NCI-H1048 (cell line): ENCODE measurements at regions not wholly inside any gene's neighbourhood (a gene's known extent, or its start where the extent isn't known, plus 50 kb on each side); places are given as distances from the start of the nearest gene placed in this dataset.

ENCODE experiments used
- DNase-seq: peaks from one replicate; lab custom pipeline; 2025; lab: John Stamatoyannopoulos, UW

DNA sequence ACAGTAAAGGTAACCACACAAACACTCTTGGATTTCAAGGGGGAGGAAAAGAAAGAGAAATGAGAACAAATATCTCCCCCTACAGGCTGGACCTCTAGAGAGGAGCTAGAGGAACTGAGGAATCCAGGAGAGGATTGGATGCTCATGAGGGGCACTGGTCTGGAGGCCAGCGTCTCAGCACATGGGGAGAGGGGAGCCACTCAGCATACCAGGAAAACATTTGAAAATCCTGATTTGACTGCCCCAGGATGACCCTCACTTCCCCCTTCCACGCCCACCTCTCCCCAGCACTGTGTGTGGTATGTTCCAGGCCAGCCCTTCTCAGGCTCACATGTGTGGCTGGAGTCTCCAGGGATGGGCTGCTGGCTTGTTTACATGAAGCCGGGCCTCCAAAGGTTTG, 396.8 kb upstream of the ID2 start:
- no peak for DNase-seq

DNA sequence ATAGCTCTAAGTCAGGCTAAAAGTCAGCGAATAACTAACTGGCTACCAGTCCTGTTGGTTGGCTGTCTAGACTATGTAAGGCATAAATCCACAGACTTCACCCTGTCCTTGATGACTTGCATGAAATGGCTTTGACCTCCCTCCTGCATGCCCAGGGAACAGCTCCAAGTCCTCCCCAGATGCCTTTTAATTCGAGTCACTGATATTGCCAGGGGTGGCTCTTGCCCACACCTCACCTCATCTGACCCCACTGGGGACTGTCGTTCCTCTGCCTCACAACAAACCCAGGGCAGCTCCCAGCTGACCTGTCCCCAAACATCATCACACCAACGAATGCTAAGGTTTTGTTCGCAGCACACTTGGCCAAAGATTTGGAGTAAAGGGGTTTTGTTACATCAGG, 396.0 kb upstream of the ID2 start:
- DNase-seq, result no peak

DNA sequence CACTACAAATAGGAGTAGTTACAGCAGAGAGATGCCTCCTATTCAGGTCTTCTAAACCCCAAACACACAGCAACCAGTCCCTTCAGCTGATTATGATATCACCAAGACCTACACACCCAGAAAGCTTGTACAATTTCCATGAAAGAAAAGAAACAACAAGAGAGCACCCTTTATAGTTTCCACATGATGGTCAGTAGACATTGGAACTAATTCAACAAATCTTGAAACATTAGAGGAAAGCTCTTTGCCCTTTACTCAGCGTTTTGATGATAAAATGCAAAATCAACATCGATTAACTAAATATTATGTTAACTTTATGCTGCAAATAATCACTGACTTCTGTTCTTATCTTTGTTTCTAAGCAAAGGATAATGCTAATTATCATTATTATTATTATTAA, 393.6 kb upstream of the ID2 start:
- no peak for DNase-seq

DNA sequence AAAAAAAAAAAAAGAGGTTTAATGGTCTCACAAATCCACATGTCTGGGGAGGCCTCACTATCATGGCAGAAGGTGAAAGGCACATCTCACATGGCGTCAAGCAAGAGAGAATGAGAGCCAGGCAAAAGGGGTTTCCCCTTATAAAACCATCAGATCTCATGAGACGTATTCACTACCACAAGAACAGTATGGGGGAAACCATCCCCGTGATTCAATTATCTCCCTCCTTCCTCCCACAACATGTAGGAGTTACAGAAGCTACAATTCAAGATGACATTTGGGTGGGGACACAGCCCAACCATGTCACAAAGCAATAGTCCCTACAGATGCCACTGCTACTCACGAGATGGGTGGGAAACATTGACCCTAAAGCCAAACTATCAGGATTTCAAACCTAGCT, 392.7 kb upstream of the ID2 start:
- DNase-seq, result no peak

DNA sequence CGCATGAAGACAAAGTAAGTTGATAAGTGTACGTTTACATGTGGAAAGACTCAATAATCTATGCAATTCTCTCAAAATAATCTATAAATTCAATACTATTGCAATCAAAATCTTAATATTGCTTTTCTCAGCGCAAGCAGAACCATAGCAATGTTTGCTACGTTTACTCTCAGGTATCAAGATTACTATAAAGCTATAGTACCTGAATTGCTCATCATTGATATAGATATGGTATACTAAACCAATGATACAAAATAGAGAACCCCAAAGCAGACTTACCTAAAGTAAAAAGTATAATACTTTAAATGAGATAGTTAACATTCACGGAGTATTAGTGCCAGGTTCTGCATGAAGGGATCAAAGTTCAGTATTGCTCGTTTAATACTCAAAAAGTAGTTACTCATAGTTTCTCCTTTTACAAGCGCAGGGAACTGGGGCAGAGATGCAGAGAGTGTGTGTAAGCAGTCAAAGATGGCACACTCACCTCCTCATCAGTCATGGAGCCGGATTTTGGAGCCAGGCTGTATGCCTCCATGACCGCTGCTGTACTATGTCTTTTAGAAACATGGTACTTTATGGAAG, 391.0 kb upstream of the ID2 start:
- no peak for DNase-seq

DNA sequence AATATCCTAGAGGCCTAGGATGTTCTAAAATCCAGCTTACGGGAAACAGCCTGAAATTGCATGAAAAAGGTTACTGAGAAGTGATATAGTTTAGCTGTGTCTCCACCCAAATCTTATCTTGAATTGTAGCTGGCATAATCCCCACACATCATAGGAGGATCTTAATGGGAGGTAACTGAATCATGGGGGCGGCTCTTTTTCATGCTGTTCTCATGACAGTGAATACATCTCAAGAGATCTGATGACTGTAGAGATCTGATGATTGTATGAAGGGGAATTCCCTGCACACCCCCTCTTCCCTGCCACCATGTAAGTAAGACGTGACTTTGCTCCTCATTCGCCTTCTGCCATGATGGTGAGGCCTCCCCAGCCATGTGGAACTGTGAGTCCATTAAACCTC, 385.6 kb upstream of the ID2 start:
- DNase-seq, result no peak

DNA sequence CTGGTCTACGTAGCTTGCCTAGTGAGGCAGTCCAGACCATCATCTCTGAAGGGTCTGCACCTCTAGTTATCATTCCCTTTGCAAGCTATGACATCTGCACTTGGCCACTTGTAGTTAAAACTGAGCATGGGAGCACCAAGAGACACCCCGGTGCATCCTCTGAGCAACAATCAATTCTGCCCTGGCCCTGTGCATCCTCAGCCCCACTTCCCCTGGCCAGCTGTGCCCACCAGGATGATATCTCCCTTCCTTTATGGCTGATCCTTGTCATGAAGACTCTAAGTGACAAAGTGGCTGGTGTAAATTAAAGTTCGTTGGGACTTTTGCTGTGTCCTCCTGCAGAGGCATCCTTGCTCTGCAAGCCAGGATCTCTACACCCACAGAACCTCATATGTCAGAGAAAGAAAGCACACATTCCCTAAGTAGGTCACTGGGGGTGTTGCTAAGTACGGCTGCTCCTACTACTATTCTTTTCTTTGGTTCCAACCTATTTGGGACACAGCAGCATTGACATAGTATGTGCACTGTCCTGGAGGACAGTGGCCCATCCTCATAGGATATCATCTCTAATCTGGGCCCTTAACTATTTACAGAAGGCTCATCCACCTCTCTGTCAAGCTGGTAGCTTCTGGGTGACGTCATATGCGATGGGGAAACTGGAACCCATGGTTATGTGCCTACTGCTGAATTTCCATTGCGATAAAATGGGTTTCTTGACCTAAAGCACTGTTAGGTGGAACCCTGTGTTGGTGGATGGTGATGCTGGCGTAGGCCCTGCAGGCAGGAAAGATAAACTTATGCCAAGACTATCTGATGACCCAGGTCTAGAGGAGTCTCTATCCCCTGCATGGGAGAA, 384.3 kb upstream of the ID2 start:
- no peak for DNase-seq

DNA sequence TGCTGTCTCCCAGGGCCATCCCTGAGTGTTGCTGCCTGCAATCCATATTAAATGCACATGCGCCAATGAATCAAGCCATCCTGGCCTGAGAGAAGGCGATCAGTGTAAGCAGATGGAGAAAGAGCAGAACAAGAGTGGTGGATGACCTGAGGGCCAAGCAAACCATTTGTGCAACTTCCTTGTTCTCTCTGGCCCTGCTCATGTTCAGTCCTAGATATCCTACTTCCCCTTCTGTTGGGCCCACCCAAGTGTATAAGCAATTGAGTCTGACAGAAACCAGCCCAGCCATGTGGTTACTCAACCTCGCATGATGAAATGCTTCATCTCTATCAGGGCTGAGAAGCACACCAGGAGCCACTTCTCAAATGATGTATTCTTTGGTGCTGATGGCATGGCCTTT, 383.1 kb upstream of the ID2 start:
- DNase-seq, result no peak

DNA sequence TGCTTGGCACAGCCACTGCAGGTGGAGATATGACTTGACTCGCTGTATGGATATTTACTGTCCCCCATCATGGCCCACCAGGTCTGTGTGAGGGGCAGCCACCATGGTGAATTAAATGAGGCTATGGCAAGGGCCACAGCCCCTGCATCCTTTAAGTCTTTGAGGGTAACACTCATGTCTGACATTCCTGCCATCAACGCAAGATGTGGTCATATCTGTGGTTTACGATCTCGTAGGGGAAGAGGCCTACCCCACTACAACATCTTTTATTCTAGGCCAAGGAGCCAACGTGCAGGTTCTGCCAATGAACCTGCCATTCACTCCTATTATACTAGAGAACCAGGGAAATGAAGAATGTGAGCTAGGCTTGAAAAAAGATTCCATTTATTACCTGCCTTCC, 381.6 kb upstream of the ID2 start:
- DNase-seq, result no peak

DNA sequence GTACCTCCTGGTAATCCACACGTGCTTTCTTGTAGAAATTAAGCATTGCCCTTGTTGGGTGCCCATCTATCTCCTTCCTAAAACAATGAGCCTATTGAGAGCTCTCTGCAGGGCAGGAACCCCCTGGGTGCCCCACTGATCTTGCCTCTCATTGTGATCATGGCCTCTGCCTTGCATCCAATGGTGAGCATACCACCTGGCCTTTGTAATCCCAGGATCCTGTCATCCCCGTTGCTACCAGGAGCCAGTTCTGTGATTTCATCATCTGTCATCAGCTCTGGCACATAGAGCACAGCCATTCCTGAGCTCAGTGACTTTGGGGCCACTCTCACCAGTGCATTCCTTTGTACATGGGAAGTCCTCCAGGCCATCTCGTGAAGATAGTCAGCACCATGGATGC, 381.0 kb upstream of the ID2 start:
- DNase-seq, result no peak

DNA sequence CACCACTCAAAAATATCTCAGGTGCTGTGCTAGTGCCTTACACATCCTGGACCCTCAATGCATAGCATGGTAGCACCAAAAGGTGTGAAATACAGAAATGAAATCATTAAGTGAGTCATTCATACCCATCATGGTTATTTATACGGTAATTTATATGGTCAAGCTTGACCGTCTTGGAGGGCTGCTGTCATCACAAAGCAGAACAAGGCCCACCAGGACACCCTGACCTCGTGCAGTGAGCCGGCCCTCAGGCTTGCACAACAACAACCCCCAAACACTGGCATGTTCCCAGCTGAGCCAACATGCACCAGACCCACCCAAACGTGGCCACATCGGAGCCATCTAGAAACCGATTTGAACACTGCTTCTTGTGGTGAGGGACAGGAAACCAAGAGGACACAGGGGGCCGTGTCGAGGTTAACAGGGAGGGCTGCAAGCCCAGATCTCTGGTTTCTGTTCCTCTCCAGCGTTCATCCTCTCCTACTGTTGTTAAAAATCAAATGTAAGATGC, 378.5 kb upstream of the ID2 start:
- DNase-seq, result no peak

DNA sequence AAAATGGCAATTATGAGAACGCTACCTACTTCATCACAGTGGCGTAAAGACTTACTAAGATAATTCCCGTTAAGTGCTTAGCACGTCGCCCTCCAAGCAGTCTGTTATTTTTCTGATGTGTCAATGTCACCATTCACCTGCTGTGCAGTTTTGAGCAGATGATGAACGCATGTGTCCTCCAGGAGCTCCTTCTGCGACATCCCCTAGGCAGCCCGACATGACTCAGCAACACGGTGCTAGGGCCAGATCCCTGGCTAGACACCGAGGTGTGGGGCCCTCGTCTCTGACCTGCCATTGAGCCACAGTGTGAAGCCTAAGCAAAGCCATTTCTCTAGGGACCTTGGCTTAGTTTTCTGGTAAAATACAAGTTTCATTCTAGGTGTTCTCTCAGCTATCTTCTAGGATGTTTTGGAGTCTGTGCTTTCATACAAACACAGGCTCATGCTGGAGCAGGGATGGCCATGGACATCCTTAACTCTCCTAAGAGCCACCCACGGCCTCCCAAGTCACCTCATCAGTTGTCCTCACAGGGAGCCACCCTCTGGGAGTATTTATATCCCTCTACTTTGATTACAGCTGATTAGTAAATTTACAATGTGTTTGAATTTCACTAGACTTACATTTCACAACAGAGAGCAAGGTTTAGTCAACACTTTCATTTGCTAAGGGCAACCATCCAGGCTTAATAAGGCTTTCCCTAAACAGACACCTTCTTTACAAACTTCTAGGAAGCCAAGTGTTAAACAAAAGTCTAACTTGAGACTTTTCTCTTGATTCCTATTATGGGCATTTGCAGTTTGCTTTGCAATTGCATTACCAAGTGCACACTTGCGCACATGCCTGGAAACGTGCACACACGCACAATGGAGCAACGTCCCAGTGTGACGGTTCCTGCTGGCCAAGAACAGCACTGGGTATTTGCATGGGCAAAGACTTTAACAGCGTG, 376.8 kb upstream of the ID2 start:
- no peak for DNase-seq

DNA sequence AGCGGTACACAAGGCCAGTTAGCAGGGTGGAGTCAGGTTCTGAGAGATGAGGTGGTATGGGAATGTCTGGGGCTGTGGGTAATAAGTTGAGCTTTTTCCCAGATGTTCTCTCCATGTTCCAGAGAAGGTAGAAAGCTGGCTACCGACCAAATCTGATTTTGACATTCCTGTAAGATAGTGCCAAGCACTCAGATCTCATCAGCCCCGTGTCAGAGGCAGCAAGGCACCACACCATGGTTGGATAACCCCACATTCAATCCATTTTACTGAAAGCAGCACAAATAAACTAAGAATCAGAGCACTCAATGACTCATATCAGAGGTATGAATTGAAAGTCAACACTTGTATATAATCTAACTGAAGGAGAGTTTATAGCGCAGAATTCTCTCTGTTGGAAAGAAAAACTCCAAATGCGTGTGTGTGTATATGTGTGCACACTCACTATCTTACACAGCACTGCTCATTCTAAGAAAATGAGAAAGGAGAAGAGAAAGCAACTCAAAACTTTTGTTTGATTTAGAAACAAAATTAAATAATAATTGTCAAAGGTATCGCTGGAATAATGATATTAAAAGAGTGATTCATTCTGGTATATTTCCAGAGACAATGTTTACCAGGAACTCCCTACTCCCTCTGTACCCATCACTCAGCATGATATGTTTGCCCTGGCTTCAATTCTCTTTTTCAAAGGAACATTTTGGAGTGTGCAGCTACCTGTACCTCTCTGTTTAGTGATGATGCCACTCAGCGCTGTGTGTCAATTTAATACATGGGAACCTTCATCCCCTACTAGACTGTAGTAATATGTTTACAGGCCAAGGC, 375.1 kb upstream of the ID2 start:
- no peak for DNase-seq

DNA sequence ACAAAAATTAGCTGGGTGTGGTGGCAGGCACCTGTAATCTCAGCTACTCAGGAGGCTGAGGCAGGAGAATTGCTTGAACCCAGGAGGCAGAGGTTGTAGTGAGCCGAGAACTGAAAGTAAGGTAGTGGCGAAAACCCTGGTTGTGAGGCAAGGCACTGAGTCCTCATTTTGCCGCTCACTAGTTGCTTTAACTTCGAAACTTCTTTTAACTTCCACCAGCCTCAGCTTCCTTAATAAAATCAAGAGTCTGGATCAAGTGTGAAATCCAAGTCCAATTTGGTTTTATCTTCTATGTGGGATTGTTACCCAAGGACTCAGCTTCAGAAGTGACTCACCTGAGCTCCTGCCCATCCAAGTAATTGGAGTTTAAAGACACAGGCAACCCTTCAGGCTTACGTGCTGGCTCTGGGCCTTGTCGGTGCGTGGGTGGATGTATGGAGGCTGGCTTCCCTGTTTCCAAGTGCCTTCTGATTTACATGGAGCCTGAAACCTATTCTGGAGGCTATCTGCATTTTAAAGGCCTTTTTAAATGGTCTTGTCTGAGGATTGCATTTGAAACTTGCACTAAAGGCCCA, 374.2 kb upstream of the ID2 start:
- DNase-seq, result no peak

DNA sequence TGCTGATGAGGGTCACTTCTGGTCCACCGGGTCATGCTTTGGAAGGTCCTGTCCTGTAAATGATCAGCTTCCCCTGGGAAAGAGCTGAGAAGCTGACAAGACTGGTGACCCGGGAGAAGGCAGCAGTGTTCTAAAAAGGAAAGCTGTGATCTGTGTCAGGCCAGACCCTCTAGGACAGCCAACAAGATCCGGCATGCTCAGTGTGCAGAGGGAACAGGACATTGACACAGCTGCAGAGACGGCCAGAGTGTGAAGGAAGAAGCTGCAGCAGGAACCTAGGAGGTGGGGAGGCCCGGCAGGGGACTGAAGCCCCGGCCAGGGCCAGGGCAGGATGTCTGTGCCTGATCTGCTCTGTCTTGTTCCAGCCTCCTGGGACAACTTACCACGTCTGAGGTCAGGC, 372.7 kb upstream of the ID2 start:
- DNase-seq, result no peak

DNA sequence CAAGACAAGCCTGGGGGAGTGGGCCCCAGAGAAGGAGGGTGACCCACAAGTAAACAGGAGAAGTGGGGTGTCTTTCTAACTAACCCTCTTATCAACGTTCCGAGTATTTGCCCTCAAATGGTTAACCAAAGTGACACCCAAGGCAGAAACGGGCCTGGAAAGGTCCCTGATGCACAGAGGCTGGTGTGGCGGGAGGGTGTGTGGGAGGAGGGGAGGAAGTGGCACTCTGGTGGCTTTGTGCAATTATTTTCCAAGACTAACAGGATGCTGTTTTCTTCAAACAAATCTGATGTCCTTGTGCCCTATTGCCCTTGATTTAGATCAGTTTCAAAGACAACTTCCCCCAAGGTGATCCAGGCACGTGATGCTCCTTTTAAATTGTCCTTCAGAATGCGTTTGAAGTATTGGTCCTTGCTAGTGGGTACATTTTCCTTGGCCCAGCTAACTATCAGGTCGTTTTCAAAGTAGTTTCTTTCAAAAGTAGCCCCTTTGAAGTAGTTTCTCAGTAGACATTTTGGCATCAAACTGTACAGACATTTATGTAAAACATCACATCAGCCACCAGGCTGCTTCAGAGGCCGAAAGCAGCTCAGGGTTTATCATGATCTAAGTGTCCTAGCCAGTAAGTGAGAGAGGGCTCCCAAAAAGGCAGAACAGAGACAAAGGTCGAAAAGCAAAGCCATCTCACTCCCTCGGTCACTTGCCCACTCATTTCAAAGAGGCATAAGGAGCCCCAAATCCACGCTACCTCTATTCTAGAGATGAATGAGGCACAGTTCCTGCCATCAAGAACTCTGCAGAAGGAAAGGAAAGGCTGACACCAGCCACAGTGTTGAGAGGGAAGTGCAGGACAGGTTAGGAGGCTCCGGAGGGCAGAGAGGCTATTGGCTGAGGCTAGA, 371.1 kb upstream of the ID2 start:
- no peak for DNase-seq

DNA sequence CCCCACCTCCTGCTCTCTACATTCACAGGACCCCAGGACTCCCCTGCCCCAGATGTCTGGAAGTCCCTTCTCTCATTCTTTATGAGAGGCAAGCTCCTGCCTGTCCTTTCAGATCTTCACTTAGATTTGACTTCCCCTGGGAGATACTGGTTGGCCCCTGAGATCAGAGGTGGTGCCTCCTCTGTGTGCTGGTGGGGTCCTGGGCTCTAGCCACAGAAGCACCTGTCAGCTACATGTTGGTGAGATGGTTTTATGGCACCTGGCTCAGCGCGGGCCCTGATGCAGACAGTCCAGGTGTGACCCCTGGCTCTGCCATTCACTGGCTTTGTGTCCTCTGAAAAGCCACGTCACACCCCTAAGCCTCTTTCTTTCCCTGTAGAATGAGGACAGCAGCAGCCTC, 369.6 kb upstream of the ID2 start:
- DNase-seq, result no peak

DNA sequence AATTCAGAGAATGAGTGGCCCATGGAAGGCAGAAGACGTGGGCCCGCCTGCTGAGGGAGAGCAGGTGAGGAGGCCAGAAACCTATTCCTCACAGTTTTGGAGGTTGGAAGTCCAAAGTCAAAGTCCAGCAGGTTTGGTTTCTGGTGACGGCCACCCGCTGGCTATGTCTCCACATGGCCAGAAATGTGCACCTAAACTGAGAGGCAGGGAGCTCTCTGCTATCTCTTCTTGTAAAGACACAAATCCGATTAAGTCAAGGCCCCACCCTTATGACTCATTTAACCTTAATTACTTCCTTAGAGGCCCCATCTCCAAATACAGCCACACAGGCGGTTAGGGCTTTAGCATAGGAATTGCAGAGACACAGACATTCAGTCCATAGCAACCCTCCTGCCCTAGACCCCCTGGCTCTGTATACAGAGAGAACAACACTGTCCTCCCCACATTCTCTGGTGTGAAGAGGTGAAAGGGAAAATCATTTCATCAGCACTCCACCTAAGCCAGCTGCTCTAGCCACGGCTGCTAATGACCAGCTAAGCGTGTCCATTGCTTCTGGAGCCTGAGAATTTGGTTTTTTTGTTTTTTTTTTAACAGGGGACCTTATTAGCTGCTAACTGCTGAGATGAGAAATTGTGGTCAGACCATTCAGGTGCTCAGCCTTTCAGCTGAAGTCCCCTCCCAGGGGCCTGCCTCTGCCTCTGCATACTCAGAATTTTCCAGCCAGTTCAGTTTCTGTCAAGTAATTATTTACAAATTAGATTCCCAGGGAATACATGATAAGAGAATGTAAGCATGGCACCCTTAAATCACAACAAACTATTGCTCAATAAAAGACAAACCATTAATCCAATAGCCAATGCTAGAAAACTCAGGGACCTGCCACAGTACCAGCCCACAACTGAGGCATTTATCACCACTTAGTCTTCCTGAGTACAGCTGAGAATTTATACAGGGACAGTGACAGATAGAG, 368.7 kb upstream of the ID2 start:
- DNase-seq, result no peak

DNA sequence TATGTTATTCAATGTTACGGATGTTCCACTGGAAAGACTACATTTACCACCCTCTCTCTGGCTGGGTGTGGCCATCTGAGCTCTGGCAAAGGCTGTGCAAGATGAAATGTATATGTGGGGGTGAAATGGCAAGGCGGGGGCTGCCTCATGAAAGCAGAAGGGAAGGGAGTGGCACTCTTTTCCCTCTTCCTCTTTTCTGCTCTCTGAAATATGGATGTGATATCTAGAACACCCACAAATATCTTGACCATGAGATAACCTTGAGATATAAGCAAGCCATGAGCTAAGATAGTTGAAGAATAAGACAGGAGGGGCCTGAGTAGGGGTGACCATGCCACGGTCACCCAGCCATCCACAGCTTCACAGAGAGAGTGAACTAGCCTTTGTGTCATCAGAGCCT, 367.8 kb upstream of the ID2 start:
- DNase-seq, result no peak
